Progenitor cell of endocrine pancreas (in vitro differentiated cells): ENCODE measurements at regions not wholly inside any gene's neighbourhood (a gene's known extent, or its start where the extent isn't known, plus 50 kb on each side); places are given as distances from the start of the nearest gene placed in this dataset.

Experiments
- DNase-seq: peaks from one replicate; pipeline ENCODE4 v3.0.0; 2021; ENCODE audit warnings: low spot score; ENCODE audit not compliant: unreplicated experiment
- H3K27ac Mint-ChIP-seq: 2 replicates; pipeline ENCODE4 v1.8.0; 2021; ENCODE audit warnings: mild to moderate bottlenecking, moderate library complexity, mixed read lengths
- H3K27me3 Mint-ChIP-seq: 2 replicates; pipeline ENCODE4 v1.8.0; 2021; ENCODE audit warnings: mixed read lengths
- H3K36me3 Mint-ChIP-seq: 2 replicates; pipeline ENCODE4 v1.8.0; 2022; ENCODE audit warnings: mixed read lengths; ENCODE audit not compliant: insufficient read depth
- H3K4me1 Mint-ChIP-seq: 2 replicates; pipeline ENCODE4 v1.8.0; 2021; ENCODE audit warnings: low read depth, mixed read lengths
- H3K4me3 Mint-ChIP-seq: 2 replicates; pipeline ENCODE4 v1.8.0; 2021; ENCODE audit warnings: low read depth, mild to moderate bottlenecking, moderate library complexity, mixed read lengths
- H3K9me3 Mint-ChIP-seq: 2 replicates; pipeline ENCODE4 v1.8.0; 2021; ENCODE audit warnings: low read depth, mixed read lengths
- TF ChIP-seq, protein P1 (sequence below): fragments of 200-600 bp; sonication (generic); IDR thresholded peaks from one replicate; pipeline ENCODE4 v1.5.0; 2021; ENCODE audit warnings: antibody characterized with exemption, mild to moderate bottlenecking; ENCODE audit not compliant: unreplicated experiment

DNA sequence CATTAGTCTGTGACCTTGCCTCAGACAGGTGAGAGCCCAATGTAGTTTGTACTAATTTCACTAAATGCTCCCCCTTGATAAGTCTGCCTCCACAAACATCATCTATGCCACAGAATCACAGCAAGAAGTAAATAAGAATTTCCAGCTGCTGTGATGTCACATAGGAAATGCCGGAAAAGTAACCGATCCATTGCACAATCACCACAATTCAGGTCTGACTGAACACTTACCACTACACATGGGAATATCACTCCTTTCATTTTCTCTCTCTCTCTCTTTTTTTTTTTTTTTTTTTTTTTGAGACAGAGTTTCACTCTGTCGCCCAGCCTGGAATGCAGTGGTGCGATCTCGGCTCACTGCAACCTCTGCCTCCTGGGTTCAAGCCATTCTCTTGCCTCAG is 79.0 kb upstream of the CDH11 start:
- H3K36me3 Mint-ChIP-seq: no peaks in the 10 kb centered on the region
- TF ChIP-seq, protein P1, sequence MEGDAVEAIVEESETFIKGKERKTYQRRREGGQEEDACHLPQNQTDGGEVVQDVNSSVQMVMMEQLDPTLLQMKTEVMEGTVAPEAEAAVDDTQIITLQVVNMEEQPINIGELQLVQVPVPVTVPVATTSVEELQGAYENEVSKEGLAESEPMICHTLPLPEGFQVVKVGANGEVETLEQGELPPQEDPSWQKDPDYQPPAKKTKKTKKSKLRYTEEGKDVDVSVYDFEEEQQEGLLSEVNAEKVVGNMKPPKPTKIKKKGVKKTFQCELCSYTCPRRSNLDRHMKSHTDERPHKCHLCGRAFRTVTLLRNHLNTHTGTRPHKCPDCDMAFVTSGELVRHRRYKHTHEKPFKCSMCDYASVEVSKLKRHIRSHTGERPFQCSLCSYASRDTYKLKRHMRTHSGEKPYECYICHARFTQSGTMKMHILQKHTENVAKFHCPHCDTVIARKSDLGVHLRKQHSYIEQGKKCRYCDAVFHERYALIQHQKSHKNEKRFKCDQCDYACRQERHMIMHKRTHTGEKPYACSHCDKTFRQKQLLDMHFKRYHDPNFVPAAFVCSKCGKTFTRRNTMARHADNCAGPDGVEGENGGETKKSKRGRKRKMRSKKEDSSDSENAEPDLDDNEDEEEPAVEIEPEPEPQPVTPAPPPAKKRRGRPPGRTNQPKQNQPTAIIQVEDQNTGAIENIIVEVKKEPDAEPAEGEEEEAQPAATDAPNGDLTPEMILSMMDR: no peak
- H3K4me1 Mint-ChIP-seq: peaks cover 13% of the 10 kb centered on the region
- no peak for DNase-seq
- no peak overlapping the region for H3K4me3 Mint-ChIP-seq
- no peaks in the 10 kb centered on the region for H3K9me3 Mint-ChIP-seq
- peaks cover 33% of the 10 kb centered on the region for H3K27me3 Mint-ChIP-seq
- no peak overlapping the region for H3K27ac Mint-ChIP-seq

DNA sequence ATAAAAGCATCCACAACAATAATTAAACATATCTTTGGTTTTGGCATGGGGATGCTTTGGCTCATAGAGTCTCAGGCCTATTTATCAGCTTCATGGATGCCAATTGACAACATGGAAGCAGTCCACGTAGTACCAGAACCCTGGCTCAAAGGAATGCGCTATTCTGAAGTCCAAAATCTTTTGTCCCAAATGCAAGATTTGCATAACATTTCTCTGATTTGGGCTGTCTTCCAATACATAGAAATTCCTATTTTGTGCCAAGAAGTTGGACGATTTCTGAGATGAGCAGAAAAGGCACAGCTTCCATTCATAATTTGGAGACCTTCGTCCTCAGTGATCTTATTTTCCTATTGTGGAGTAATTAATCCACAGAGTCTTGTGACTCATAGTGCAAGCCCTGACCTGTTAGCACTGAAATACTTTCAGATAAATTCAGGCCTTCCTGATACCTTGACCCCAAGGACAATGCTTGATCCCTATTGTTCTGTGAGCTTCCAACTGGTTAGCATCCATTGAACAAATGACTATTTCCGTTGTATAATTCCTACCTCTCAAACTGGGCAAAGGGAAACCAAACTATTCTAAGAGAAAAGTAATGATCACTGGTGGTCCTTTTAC is 78.4 kb upstream of the CDH11 start:
- TF ChIP-seq, protein P1: no peak
- Mint-ChIP-seq H3K4me3 (no peak overlapping the region), H3K4me1 (peaks cover 13% of the 10 kb centered on the region), H3K9me3 (no peaks in the 10 kb centered on the region), H3K27me3 (peaks cover 35% of the 10 kb centered on the region), H3K36me3 (no peaks in the 10 kb centered on the region), H3K27ac (no peak overlapping the region)
- no peak for DNase-seq

DNA sequence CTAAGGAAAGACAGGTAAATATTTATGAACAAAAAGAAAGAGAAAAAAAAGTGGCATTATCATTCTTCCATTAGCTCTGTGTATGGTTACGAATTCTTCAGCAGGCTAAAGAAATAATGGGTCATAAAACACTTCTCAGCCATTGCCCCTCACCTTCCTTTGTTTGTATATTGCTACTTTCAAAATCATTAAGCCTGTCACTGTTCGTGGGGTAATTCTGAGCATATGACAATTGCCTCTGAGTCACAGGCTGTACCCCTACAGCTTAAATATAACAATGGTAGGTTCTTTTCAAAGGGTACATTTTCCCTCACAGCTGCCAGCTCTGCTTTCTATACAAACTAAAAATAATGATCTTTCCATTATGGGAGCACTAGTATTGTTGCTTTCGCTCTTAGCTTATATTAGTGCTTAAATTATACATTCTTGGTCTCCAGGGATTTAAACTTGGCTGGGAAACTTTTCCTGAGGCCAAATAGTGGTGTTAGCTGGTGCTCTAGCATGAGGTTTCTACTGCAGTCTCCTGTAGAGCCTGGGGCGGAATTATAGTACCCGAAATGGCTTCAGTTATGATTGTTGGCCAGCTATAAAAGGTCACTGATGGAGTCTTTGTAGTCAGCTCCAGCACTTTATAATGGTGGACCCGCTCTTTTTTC is 74.7 kb upstream of the CDH11 start:
- no peak overlapping the region for H3K4me3 Mint-ChIP-seq
- TF ChIP-seq, protein P1: no peak
- H3K9me3 Mint-ChIP-seq: peaks cover 3% of the 10 kb centered on the region
- H3K4me1 Mint-ChIP-seq: peaks cover 13% of the 10 kb centered on the region
- no peaks in the 10 kb centered on the region for H3K36me3 Mint-ChIP-seq
- no peak for DNase-seq
- peaks cover 32% of the 10 kb centered on the region for H3K27me3 Mint-ChIP-seq
- H3K27ac Mint-ChIP-seq: no peak overlapping the region

DNA sequence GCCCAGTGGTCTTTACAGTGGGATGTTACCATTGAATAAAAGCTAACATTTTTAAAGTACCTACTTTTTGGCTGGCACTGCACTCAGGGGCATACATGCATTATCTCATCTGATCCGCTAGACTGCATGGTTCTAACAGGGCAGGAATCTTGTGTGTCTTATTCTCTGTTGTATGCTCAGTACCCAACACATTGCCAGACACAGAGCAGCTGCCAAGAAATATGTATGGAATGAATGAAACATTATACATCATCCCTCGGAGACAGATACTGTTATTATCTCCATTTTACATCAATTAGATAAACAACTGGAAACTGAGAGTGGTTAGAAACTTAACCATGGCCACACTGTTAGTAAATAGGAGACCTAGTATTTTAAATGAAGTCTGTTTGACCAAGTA is 74.1 kb upstream of the CDH11 start:
- Mint-ChIP-seq H3K27me3 (peaks cover 29% of the 10 kb centered on the region), H3K36me3 (no peaks in the 10 kb centered on the region), H3K4me3 (no peak overlapping the region), H3K4me1 (peaks cover 13% of the 10 kb centered on the region), H3K9me3 (peaks cover 3% of the 10 kb centered on the region), H3K27ac (no peak overlapping the region)
- DNase-seq: no peak
- TF ChIP-seq, protein P1: no peak

DNA sequence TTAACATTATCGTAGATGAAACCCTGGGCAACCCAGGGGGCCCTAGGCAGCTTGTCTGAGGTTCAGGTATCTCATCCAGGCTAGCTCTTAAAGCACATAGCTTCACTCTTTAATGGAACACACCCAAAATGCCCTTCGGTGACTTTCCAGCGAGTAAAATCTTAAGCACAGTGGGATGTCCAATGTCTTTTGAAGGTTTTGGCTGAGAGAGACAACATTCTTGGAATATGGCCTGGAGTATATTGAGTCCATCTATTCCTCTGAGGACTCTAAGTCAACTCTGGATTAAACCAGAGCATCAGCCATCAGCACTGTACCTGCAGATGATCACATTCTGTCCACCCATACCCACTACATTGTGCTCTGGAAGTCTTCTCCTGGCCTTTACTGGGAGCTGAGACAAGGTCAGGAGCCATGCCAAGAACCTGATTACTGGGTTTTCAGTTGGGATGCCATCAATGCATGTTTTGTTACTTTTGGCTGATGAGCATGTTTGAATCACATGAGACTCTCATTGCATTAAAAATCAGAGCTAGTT is 63.4 kb upstream of the CDH11 start:
- Mint-ChIP-seq H3K36me3 (no peaks in the 10 kb centered on the region), H3K27ac (no peak overlapping the region), H3K27me3 (no peaks in the 10 kb centered on the region), H3K4me1 (no peaks in the 10 kb centered on the region), H3K4me3 (no peak overlapping the region), H3K9me3 (no peaks in the 10 kb centered on the region)
- DNase-seq: no peak
- TF ChIP-seq, protein P1: no peak
